HCT116 (cell line): ENCODE measurements at regions not wholly inside any gene's neighbourhood (a gene's known extent, or its start where the extent isn't known, plus 50 kb on each side); places are given as distances from the start of the nearest gene placed in this dataset.
A peak's percentile ranks its signal among the peaks of the same experiment; 100 is the strongest.

Experiments used
- ATAC-seq: fragments of 200-7000 bp; cut with Tn5 transposase; 2 replicates; pipeline ENCODE4 v1.9.1; 2020; ENCODE audit warnings: mild to moderate bottlenecking, moderate library complexity
- BruUV-seq: library from RNA; stranded (reverse); fragments of 400-500 nt; replicated peaks from 2 replicates; lab custom pipeline; 2021; lab: Mats Ljungman, UMichigan
- CTCF ChIA-PET: fragments of 300-600 bp; sonication (Branson Sonifier 250); formaldehyde crosslinking; loops from one replicate; lab custom pipeline; 2021; ENCODE audit warnings: antibody characterized with exemption; lab: Charles Lee
- POLR2A ChIA-PET: fragments of 300-600, 350-600 bp; sonication (Branson Sonifier 250); formaldehyde crosslinking; loops from one replicate; lab custom pipeline; 2021; ENCODE audit warnings: antibody characterized with exemption; lab: Charles Lee
- RAD21 ChIA-PET, 2 experiments: fragments of 300-600 bp; sonication (Branson Sonifier 250); formaldehyde crosslinking; loops; one replicate each; lab custom pipeline; 2023; ENCODE audit warnings: low total read pairs in 2 of 2; ENCODE audit not compliant: uncharacterized antibody in 2 of 2, unreplicated experiment in 2 of 2, low non-redundant PET in 1 of 2; lab: Charles Lee
- DNase-seq: peaks from one replicate; pipeline ENCODE4 v3.0.0-alpha.2; 2010; ENCODE audit warnings: low read depth, low spot score
- H2AFZ ChIP-seq: fragments of 200-600 bp; shearing (Covaris generic), sonication (generic); 2 replicates; pipeline ENCODE4 v1.6.1; 2017; ENCODE audit warnings: low read depth, mixed run types, mixed read lengths, antibody characterized with exemption, low read length; ENCODE audit not compliant: poor library complexity, severe bottlenecking
- H3K27ac ChIP-seq: 2 replicates; pipeline ENCODE4 v1.5.1; 2012; ENCODE audit warnings: low read depth, low read length
- H3K27me3 ChIP-seq: fragments of 200-600 bp; sonication (generic); 2 replicates; pipeline ENCODE4 v1.6.1; 2016; ENCODE audit warnings: mixed run types, low read length, mixed read lengths; ENCODE audit not compliant: insufficient read depth
- H3K36me3 ChIP-seq, 2 experiments: fragments of 200-500 bp in 1 of 2; fragments of 200-600 bp in 1 of 2; sonication (Bioruptor generic) in 1 of 2; sonication (generic) in 1 of 2; 2 replicates each; pipeline versions ENCODE4 v1.5.1 to v1.6.1; 2014 to 2016; ENCODE audit warnings: low read length in 2 of 2, inconsistent platforms in 1 of 2, mixed read lengths in 1 of 2, mixed run types in 1 of 2; ENCODE audit not compliant: insufficient read depth in 2 of 2, control insufficient read depth in 1 of 2
- H3K4me1 ChIP-seq, 2 experiments: fragments of 200-600 bp in 1 of 2; sonication (generic) in 1 of 2; 2 replicates each; pipeline versions ENCODE4 v1.5.1 to v1.6.1; 2012 to 2017; ENCODE audit warnings: low read length in 2 of 2, inconsistent platforms in 1 of 2, mild to moderate bottlenecking in 1 of 2, mixed read lengths in 1 of 2, mixed run types in 1 of 2, moderate library complexity in 1 of 2; ENCODE audit not compliant: insufficient read depth in 2 of 2, control insufficient read depth in 1 of 2
- H3K4me2 ChIP-seq: fragments of 200-600 bp; sonication (generic); 2 replicates; pipeline ENCODE4 v1.6.1; 2017; ENCODE audit warnings: mixed run types, low read length, mixed read lengths
- H3K4me3 ChIP-seq, 2 experiments: fragments of 200-600 bp in 1 of 2; sonication (generic) in 1 of 2; replicated peaks in 1 of 2; 2 replicates each; pipeline ENCODE4 v1.5.1; 2011 to 2016; ENCODE audit warnings: low read length in 2 of 2, control low read depth in 1 of 2, low read depth in 1 of 2, mild to moderate bottlenecking in 1 of 2, mixed read lengths in 1 of 2, mixed run types in 1 of 2
- H3K79me2 ChIP-seq: fragments of 200-600 bp; sonication (generic); 2 replicates; pipeline ENCODE4 v1.6.1; 2017; ENCODE audit warnings: mild to moderate bottlenecking, mixed run types, low read length, moderate library complexity, mixed read lengths; ENCODE audit not compliant: insufficient read depth
- H3K9ac ChIP-seq: fragments of 200-600 bp; sonication (generic); 2 replicates; pipeline ENCODE4 v1.6.1; 2016; ENCODE audit warnings: low read length, mixed read lengths
- H3K9me2 ChIP-seq: fragments of 200-600 bp; sonication (generic), shearing (Covaris generic); 2 replicates; pipeline ENCODE4 v1.6.1; 2017; ENCODE audit warnings: mixed run types, mild to moderate bottlenecking, moderate library complexity; ENCODE audit not compliant: insufficient read depth
- H3K9me3 ChIP-seq, 2 experiments: fragments of 200-500 bp in 1 of 2; fragments of 200-600 bp in 1 of 2; sonication (Bioruptor generic) in 1 of 2; sonication (generic) in 1 of 2; 2 replicates each; pipeline ENCODE4 v1.6.1; 2014 to 2017; ENCODE audit warnings: low read length in 2 of 2, mixed read lengths in 2 of 2, inconsistent platforms in 1 of 2, low read depth in 1 of 2, mild to moderate bottlenecking in 1 of 2, mixed run types in 1 of 2, moderate library complexity in 1 of 2; ENCODE audit not compliant: control insufficient read depth in 1 of 2, insufficient read depth in 1 of 2
- H4K20me1 ChIP-seq: fragments of 200-600 bp; sonication (generic), shearing (Covaris generic); 2 replicates; pipeline ENCODE4 v1.6.1; 2017; ENCODE audit warnings: mixed run types, mild to moderate bottlenecking, moderate library complexity; ENCODE audit not compliant: insufficient read depth
- CBX3 ChIP-seq: IDR thresholded peaks from 2 replicates; pipeline ENCODE4 v1.6.1; 2012; ENCODE audit warnings: low read depth
- CEBPB ChIP-seq: IDR thresholded peaks from 2 replicates; pipeline ENCODE4 v1.6.1; 2012; ENCODE audit warnings: low read depth
- CTCF ChIP-seq, 3 experiments: fragments of 200-600 bp in 1 of 3; sonication (generic) in 1 of 3; IDR thresholded peaks in 2 of 3; conservative IDR thresholded peaks in 1 of 3; 2 replicates each; pipeline ENCODE4 v1.5.1; 2012 to 2017; ENCODE audit warnings: low read depth in 2 of 3, low read length in 2 of 3, antibody characterized with exemption in 1 of 3, borderline replicate concordance in 1 of 3, control low read depth in 1 of 3, mild to moderate bottlenecking in 1 of 3, mixed read lengths in 1 of 3, mixed run types in 1 of 3, moderate library complexity in 1 of 3; ENCODE audit not compliant: insufficient read depth in 1 of 3
- EGR1 ChIP-seq: IDR thresholded peaks from 2 replicates; pipeline ENCODE4 v1.6.1; 2012; ENCODE audit warnings: low read depth
- ELF1 ChIP-seq: IDR thresholded peaks from 2 replicates; pipeline ENCODE4 v1.6.1; 2012; ENCODE audit warnings: low read depth, borderline replicate concordance
- MAX ChIP-seq: IDR thresholded peaks from 2 replicates; pipeline ENCODE4 v1.6.1; 2012
- POLR2A ChIP-seq: IDR thresholded peaks from 2 replicates; pipeline ENCODE4 v1.7.0; 2011; ENCODE audit warnings: borderline replicate concordance; ENCODE audit not compliant: insufficient read depth, insufficient read length; ENCODE audit errors: extremely low read depth
- RAD21 ChIP-seq: IDR thresholded peaks from 2 replicates; pipeline ENCODE4 v1.6.1; 2012; ENCODE audit warnings: low read depth, mild to moderate bottlenecking
- SIN3A ChIP-seq: IDR thresholded peaks from 2 replicates; pipeline ENCODE4 v1.6.1; 2012; ENCODE audit warnings: low read depth
- SRF ChIP-seq: IDR thresholded peaks from 2 replicates; pipeline ENCODE4 v1.6.1; 2012; ENCODE audit warnings: low read depth
- TCF7L2 ChIP-seq: IDR thresholded peaks from 2 replicates; pipeline ENCODE4 v1.7.0; 2011; ENCODE audit warnings: borderline replicate concordance, inconsistent platforms; ENCODE audit not compliant: insufficient read depth, insufficient read length; ENCODE audit errors: extremely low read depth
- YY1 ChIP-seq: IDR thresholded peaks from 2 replicates; pipeline ENCODE4 v1.6.1; 2011; ENCODE audit warnings: low read length, low read depth, moderate library complexity, mild to moderate bottlenecking; ENCODE audit not compliant: insufficient replicate concordance; ENCODE audit errors: extremely low read depth
- ZBTB33 ChIP-seq: IDR thresholded peaks from 2 replicates; pipeline ENCODE4 v1.6.1; 2011; ENCODE audit warnings: mild to moderate bottlenecking, low read length, moderate library complexity; ENCODE audit not compliant: insufficient replicate concordance; ENCODE audit errors: extremely low read depth
- intact Hi-C: fragments of 100-400 bp; cut with micrococcal nuclease; formaldehyde crosslinking; loops from 2 replicates; pipeline ENCODE4 v1.10.0; 2022

GRCh38 chr2:162890690-162891311 lies 52.2 kb upstream of the KCNH7 start:
- H3K27me3 ChIP-seq = no peaks in the 10 kb centered on the region
- no peaks in the 10 kb centered on the region for H3K9me2 ChIP-seq
- peak overlapping the region; percentile 72 for H2AFZ ChIP-seq
- ATAC-seq = peak; percentile 74
- H3K36me3 ChIP-seq = no peaks in the 10 kb centered on the region
- no peaks in the 10 kb centered on the region for H4K20me1 ChIP-seq
- BruUV-seq = no TSS peak
- no peak overlapping the region for H3K27ac ChIP-seq
- ChIA-PET CTCF (interaction anchor here (1.5 kb wide), 1 partner anchor 241 kb away, joined by 4 read pairs; no protein-coding TSS in a partner anchor), RAD21 (no interaction called here), POLR2A (no interaction called here)
- intact Hi-C loops = loop anchor here (1.0 kb wide), 1 partner anchor 242 kb away; no protein-coding TSS in a partner anchor
- H3K9me3 ChIP-seq = no peaks in the 10 kb centered on the region
- H3K4me1 ChIP-seq = no peaks in the 10 kb centered on the region
- TF ChIP-seq CBX3 = no peak
- TF ChIP-seq RAD21 = peak; percentile 83
- TF ChIP-seq CTCF (IDR thresholded peaks at IDR 0.05 in 2 of 3, conservative IDR thresholded peaks at IDR 0.05 in 1 of 3; ENCODE audit: borderline replicate concordance in 1 of 3, insufficient read depth in 1 of 3, low read depth in 2 of 3, low read length in 2 of 3) = peak; percentile 55 to 85 (median 75); a peak in 5 of 6 replicates
- TF ChIP-seq YY1 = peak; percentile 65
- H3K4me2 ChIP-seq = peak overlapping the region; percentile 31; the same call in 1 of the 2 replicates
- no peak overlapping the region for H3K4me3 ChIP-seq
- DNase-seq = peak; percentile 49
- H3K79me2 ChIP-seq = no peaks in the 10 kb centered on the region
- H3K9ac ChIP-seq = no peak overlapping the region

- 0 out of 2 replicates have a peak, but pooled peaks cover 5% of the 10 kb centered on the region for H3K27me3 ChIP-seq
- POLR2A ChIA-PET = no interaction called here
- no peak overlapping the region for H3K4me2 ChIP-seq
- H3K79me2 ChIP-seq = no peaks in the 10 kb centered on the region
- H3K36me3 ChIP-seq = no peaks in the 10 kb centered on the region
- no peak overlapping the region for H3K9ac ChIP-seq
- no peak overlapping the region for H3K27ac ChIP-seq
- ATAC-seq (no peak), DNase-seq (no peak)
- BruUV-seq = no TSS peak
- no peaks in the 10 kb centered on the region for H4K20me1 ChIP-seq
- no peak overlapping the region for H3K4me3 ChIP-seq
- H2AFZ ChIP-seq = no peak overlapping the region
- no peaks in the 10 kb centered on the region for H3K9me2 ChIP-seq
- H3K9me3 ChIP-seq = no peaks in the 10 kb centered on the region
- CTCF ChIA-PET = interaction anchor here (1.4 kb wide), 1 partner anchor 244 kb away, joined by 3 read pairs; no protein-coding TSS in a partner anchor
- H3K4me1 ChIP-seq = no peaks in the 10 kb centered on the region
- RAD21 ChIA-PET = no interaction called here
- intact Hi-C loops = no loop called here
- TF ChIP-seq SIN3A = no peak
- TF ChIP-seq RAD21 = no peak
- TF ChIP-seq EGR1 = no peak
- no peak for TF ChIP-seq ZBTB33
- TF ChIP-seq MAX = no peak
- TF ChIP-seq ELF1 = no peak
- no peak for TF ChIP-seq CEBPB
- no peak for TF ChIP-seq TCF7L2
- no peak for TF ChIP-seq SRF
- TF ChIP-seq POLR2A = no peak
- no peak for TF ChIP-seq YY1
These were observed 50.1 kb upstream of the KCNH7 start for GRCh38 chr2:162888652-162889051.
